GM10266 (cell line): ENCODE measurements at regions not wholly inside any gene's neighbourhood (a gene's known extent, or its start where the extent isn't known, plus 50 kb on each side); places are given as distances from the start of the nearest gene placed in this dataset.

ENCODE experiments used
- DNase-seq: peaks from one replicate; pipeline ENCODE4 v3.0.0; 2012; ENCODE audit errors: extremely low spot score
- CTCF ChIP-seq: IDR thresholded peaks from 2 replicates; pipeline ENCODE4 v1.5.1; 2012; ENCODE audit warnings: mild to moderate bottlenecking, low read depth; ENCODE audit not compliant: control insufficient read depth, insufficient read depth; ENCODE audit errors: missing control alignments

GRCh38 chr15:47352217-47352616 lies 365.1 kb upstream of the SEMA6D start:
- no peak for DNase-seq
- TF ChIP-seq CTCF = no peak

GRCh38 chr15:47355759-47356158 lies 361.5 kb upstream of the SEMA6D start:
- no peak for TF ChIP-seq CTCF
- no peak for DNase-seq

- TF ChIP-seq CTCF = no peak
- DNase-seq = no peak
Observed at GRCh38 chr15:47356297-47356696, 361.0 kb upstream of the SEMA6D start.

- TF ChIP-seq CTCF = no peak
Observed at GRCh38 chr15:47358876-47359275, 358.4 kb upstream of the SEMA6D start.

GRCh38 chr15:47360305-47360704 lies 357.0 kb upstream of the SEMA6D start:
- no peak for TF ChIP-seq CTCF
- no peak for DNase-seq

More at GRCh38 chr15:47358876-47359275, 358.4 kb upstream of the SEMA6D start:
- no peak for DNase-seq

- no peak for TF ChIP-seq CTCF
- no peak for DNase-seq
Observed at GRCh38 chr15:47362118-47362905, 355.0 kb upstream of the SEMA6D start.

GRCh38 chr15:47363653-47364052 lies 353.7 kb upstream of the SEMA6D start:
- no peak for TF ChIP-seq CTCF
- no peak for DNase-seq
